NT2/D1 (cell line): ENCODE measurements at regions not wholly inside any gene's neighbourhood (a gene's known extent, or its start where the extent isn't known, plus 50 kb on each side); places are given as distances from the start of the nearest gene placed in this dataset.

Experiments
- DNase-seq: peaks from one replicate; pipeline ENCODE4 v3.0.0-alpha.2; 2011; ENCODE audit warnings: low read depth, low spot score
- H3K27me3 ChIP-seq: 2 replicates; pipeline ENCODE4 v1.6.0; 2011; ENCODE audit warnings: mild to moderate bottlenecking; ENCODE audit not compliant: insufficient read length, insufficient read depth
- H3K36me3 ChIP-seq: 2 replicates; pipeline ENCODE4 v1.6.1; 2011; ENCODE audit warnings: mild to moderate bottlenecking, low read length, mixed read lengths; ENCODE audit not compliant: insufficient read depth, insufficient read length
- H3K4me1 ChIP-seq: 2 replicates; pipeline ENCODE4 v1.5.1; 2011; ENCODE audit not compliant: insufficient read depth, insufficient read length
- H3K4me3 ChIP-seq: 2 replicates; pipeline ENCODE4 v1.5.1; 2011; ENCODE audit warnings: low read depth; ENCODE audit not compliant: insufficient read length
- H3K9ac ChIP-seq: 2 replicates; pipeline ENCODE4 v1.6.0; 2011; ENCODE audit warnings: low read depth; ENCODE audit not compliant: insufficient read length
- H3K9me3 ChIP-seq: 2 replicates; pipeline ENCODE4 v1.5.1; 2011; ENCODE audit warnings: mild to moderate bottlenecking, low read length; ENCODE audit not compliant: insufficient read depth
- SUZ12 ChIP-seq: IDR thresholded peaks from 2 replicates; pipeline ENCODE4 v1.6.1; 2011; ENCODE audit not compliant: insufficient read length, insufficient read depth; ENCODE audit errors: extremely low read depth
- YY1 ChIP-seq: IDR thresholded peaks from 2 replicates; pipeline ENCODE4 v1.6.1; 2011; ENCODE audit not compliant: insufficient read length, insufficient read depth
- ZNF274 ChIP-seq: IDR thresholded peaks from 2 replicates; pipeline ENCODE4 v1.6.1; 2011; ENCODE audit warnings: mild to moderate bottlenecking, low read depth, low read length

GRCh38 chr18:60199505-60199904 is 173.1 kb downstream of the MC4R start:
- Histone ChIP-seq H3K27me3 (no peaks in the 10 kb centered on the region), H3K4me1 (no peaks in the 10 kb centered on the region), H3K4me3 (no peak overlapping the region), H3K9me3 (no peaks in the 10 kb centered on the region), H3K36me3 (no peaks in the 10 kb centered on the region), H3K9ac (no peak overlapping the region)
- DNase-seq, result no peak
- TF ChIP-seq ZNF274 (no peak), SUZ12 (no peak), YY1 (no peak)

- no peak for DNase-seq
- TF ChIP-seq ZNF274 (no peak), SUZ12 (no peak), YY1 (no peak)
- Histone ChIP-seq H3K9me3 (no peaks in the 10 kb centered on the region), H3K36me3 (no peaks in the 10 kb centered on the region), H3K9ac (no peak overlapping the region), H3K4me3 (no peak overlapping the region), H3K4me1 (no peaks in the 10 kb centered on the region), H3K27me3 (no peaks in the 10 kb centered on the region)
These were observed 174.7 kb downstream of the MC4R start for GRCh38 chr18:60197671-60198462.

- Histone ChIP-seq H3K27me3 (no peaks in the 10 kb centered on the region), H3K9me3 (no peaks in the 10 kb centered on the region), H3K4me3 (no peak overlapping the region), H3K9ac (no peak overlapping the region), H3K4me1 (no peaks in the 10 kb centered on the region), H3K36me3 (no peaks in the 10 kb centered on the region)
- TF ChIP-seq SUZ12 (no peak), ZNF274 (no peak)
- no peak for DNase-seq
These were observed 175.6 kb downstream of the MC4R start for GRCh38 chr18:60196836-60197606.

- no peak overlapping the region for H3K9ac ChIP-seq
- H3K27me3 ChIP-seq, result no peaks in the 10 kb centered on the region
- no peaks in the 10 kb centered on the region for H3K36me3 ChIP-seq
- H3K9me3 ChIP-seq, result no peaks in the 10 kb centered on the region
- DNase-seq, result no peak
- H3K4me1 ChIP-seq, result no peaks in the 10 kb centered on the region
- no peak for TF ChIP-seq ZNF274
- TF ChIP-seq YY1, result no peak
- TF ChIP-seq SUZ12, result no peak
- no peak overlapping the region for H3K4me3 ChIP-seq
These were observed 178.8 kb downstream of the MC4R start for GRCh38 chr18:60193780-60194179.

GRCh38 chr18:60191926-60192325 is 180.6 kb downstream of the MC4R start:
- H3K4me3 ChIP-seq, result no peak overlapping the region
- DNase-seq, result no peak

GRCh38 chr18:60189856-60190255 is 182.7 kb downstream of the MC4R start:
- no peaks in the 10 kb centered on the region for H3K27me3 ChIP-seq
- H3K4me1 ChIP-seq, result no peaks in the 10 kb centered on the region
- DNase-seq, result no peak
- no peaks in the 10 kb centered on the region for H3K9me3 ChIP-seq
- TF ChIP-seq YY1 (no peak), ZNF274 (no peak), SUZ12 (no peak)
- H3K9ac ChIP-seq, result no peak overlapping the region
- H3K4me3 ChIP-seq, result no peak overlapping the region
- H3K36me3 ChIP-seq, result no peaks in the 10 kb centered on the region

More at GRCh38 chr18:60191926-60192325, 180.6 kb downstream of the MC4R start:
- Histone ChIP-seq H3K9ac (no peak overlapping the region), H3K36me3 (no peaks in the 10 kb centered on the region), H3K4me1 (no peaks in the 10 kb centered on the region), H3K27me3 (no peaks in the 10 kb centered on the region), H3K9me3 (no peaks in the 10 kb centered on the region)
- TF ChIP-seq ZNF274, result no peak
- no peak for TF ChIP-seq YY1
- no peak for TF ChIP-seq SUZ12

GRCh38 chr18:60188958-60189357 is 183.6 kb downstream of the MC4R start:
- DNase-seq, result no peak
- H3K36me3 ChIP-seq, result no peaks in the 10 kb centered on the region
- no peak overlapping the region for H3K9ac ChIP-seq
- no peaks in the 10 kb centered on the region for H3K27me3 ChIP-seq
- TF ChIP-seq YY1 (no peak), SUZ12 (no peak), ZNF274 (no peak)
- H3K9me3 ChIP-seq, result no peaks in the 10 kb centered on the region
- H3K4me3 ChIP-seq, result no peak overlapping the region
- no peaks in the 10 kb centered on the region for H3K4me1 ChIP-seq
